ENCODE measurements at regions not wholly inside any gene's neighbourhood (a gene's known extent, or its start where the extent isn't known, plus 50 kb on each side); places are given as distances from the start of the nearest gene placed in this dataset.
"Not testable (repeated sequence)": the region's sequence is repeated elsewhere in the genome, so short reads cannot be mapped to it uniquely, and the experiment has no call there.

GRCh38 chr5:138647261-138647788 is 72.1 kb upstream of the HSPA9 start:
- no peak for DNase-seq

- no peak for DNase-seq
These were observed 71.5 kb upstream of the HSPA9 start for GRCh38 chr5:138646671-138647070.

- no peak for DNase-seq
These were observed 70.8 kb upstream of the HSPA9 start for GRCh38 chr5:138645778-138646575.

- DNase-seq: no peak
These were observed 68.0 kb upstream of the HSPA9 start for GRCh38 chr5:138643040-138643791.

- no peak for DNase-seq
These were observed 66.5 kb upstream of the HSPA9 start for GRCh38 chr5:138641547-138642298.

GRCh38 chr5:138640646-138641254 is 65.5 kb upstream of the HSPA9 start:
- no peak for DNase-seq

GRCh38 chr5:138640138-138640537 is 64.9 kb upstream of the HSPA9 start:
- DNase-seq: no peak

DNA sequence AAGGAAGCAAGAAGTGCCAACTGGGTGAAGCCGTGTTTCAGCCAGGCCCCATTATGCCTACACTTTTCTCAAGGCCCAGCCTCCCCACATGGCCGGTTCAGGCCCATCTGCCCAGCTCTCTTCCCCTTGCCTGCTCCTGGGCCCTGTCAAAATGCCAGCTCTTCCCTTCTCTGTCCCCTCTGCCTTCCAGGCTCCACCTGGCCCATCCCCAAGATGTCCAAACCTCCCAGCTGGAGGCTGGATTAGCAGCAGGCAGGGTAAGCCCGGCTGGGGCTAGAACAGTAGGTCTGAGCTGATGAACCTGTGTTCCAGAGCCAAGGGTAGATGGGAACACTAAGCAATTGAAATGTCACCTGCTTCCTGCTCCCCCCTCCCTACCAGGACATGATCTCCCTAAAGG is 64.1 kb upstream of the HSPA9 start:
- DNase-seq: no peak

DNA sequence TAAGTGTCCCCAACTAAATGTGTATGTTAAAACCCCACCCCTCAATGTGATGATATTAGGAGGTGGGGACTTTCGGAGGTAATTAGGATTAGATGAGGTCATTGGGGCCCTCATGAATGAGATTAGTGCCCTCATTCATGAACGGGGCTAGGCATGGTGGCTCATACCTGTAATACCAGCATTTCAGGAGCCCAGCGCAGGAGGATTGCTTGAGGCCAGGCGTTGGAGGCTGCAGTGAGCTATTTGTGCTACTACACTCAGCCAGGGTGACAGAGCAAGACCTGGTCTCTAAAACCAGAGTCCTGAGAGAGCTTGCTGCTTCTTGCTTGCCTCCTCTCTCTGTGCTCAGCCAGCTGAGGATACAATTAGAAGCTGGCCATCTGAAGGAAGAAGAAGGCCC is 62.1 kb upstream of the HSPA9 start:
- no peak for DNase-seq

GRCh38 chr5:138636398-138636944 is 61.3 kb upstream of the HSPA9 start:
- DNase-seq: no peak

- no peak for DNase-seq
These were observed 60.5 kb upstream of the HSPA9 start for GRCh38 chr5:138635708-138636107.

DNA sequence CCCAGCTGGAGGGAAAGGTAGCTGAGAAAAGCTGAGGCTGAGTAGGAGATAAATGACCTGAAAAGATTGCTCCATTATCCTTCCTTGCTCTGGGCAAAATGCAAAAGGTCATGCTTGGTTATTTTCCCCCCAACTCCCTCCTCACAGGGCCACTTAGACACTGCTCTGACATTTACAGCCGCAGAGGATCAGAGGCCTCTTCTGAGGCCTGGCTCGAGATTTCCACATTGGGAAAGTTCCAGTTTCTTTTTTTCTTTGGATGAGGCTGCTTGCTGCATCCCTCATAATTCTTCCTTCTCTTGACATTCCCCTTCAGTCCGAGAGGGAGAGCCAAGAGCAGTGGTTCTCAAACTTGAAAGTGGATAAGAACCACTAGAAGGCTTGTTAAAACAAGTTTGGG is 60.1 kb upstream of the HSPA9 start:
- no peak for DNase-seq

DNA sequence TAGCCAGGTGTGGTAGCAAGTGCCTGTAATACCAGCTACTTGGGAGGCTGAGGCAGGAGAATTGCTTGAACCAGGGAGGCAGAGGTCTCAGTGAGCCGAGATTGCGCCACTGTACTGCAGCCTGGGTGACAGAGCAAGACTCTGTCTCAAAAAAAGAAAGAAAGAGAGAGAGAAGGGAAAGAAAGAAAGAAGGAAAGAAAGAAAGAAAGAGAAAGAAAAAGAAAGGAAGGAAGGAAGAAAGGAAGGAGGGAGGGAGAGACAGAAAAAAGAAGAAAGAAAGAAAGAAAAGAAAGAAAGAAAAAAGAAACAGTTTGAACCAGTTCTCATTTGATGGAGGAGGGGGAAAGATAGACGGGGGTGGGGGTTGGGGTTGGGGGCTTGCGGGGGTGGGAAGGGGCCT is 59.6 kb upstream of the HSPA9 start:
- not testable (repeated sequence) for DNase-seq

DNA sequence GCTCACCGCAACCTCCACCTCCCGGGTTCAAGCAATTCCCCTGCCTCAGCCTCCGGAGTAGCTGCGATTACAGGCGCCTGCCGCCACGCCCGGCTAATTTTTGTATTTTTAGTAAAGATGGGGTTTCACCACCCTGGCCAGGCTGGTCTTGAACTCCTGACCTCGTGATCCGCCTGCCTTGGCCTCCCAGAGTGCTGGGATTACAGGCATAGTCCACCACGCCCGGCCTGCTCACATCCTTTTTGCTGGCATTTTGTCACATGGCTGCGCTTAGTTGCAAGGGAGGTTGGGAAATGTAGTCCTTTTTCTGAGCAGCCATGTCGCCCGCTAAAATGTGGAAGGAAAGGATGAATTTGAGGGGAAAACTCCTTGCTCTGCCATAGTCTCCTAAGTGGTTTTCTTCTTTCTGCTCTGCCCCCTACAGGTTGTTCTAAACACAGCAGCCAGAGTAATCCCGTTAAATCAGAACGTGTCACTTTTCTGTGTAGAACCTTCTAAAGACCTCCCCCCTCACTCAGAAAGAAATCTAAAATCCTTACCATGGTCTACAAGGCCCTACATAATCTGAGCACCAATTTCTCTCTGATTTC is 57.8 kb upstream of the HSPA9 start:
- DNase-seq: peak; percentile 75

GRCh38 chr5:138631096-138631928 is 56.1 kb upstream of the HSPA9 start:
- DNase-seq: no peak

DNA sequence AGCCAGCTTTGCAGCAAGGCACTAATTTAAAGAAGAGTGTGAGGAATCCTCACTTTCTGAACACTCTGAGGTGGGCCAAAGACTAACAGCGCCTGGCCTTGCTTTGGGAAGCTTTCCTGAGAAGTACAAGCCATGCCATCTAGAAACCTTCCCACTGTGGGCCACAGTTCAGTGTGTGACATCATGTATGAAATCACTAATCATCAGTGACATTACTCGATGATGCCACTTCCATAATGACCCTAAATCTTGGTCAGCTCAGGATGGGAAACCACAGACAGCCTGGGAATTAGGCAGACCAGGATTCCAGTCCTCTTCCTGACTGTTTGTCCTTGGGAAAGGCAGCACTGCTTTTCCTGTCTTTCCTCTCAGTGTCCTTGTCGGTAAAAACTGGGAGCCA is 54.2 kb upstream of the HSPA9 start:
- no peak for DNase-seq

DNA sequence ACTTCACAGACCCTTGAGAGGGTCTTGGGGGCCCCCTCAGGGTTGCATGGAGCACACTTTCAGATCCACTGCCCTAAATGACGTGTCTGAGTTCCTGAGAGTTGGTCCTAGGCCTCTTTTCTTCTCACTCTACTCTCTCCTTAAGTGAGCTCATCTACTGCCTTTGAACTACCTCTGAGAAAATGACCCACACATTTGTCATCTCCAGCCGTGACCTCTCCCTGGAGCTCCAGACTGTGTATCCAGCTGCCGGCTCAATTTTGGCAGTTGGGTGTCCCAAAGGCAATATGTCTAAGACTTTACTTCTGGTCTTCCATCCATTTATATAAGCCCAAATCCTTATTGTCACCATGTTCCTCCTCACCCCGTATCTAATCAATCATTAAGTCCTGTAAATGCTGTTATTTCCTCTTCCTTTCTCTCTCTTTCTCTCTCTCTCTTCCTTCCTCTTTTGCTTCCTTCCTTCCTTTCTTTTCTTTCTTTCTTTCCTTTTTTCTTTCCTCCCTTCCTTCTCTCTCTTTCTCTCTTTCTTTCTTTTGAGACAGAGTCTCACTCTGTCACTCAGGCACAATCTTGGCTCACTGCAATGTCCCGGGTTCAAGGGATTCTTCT is 51.2 kb upstream of the HSPA9 start:
- DNase-seq: no peak

DNA sequence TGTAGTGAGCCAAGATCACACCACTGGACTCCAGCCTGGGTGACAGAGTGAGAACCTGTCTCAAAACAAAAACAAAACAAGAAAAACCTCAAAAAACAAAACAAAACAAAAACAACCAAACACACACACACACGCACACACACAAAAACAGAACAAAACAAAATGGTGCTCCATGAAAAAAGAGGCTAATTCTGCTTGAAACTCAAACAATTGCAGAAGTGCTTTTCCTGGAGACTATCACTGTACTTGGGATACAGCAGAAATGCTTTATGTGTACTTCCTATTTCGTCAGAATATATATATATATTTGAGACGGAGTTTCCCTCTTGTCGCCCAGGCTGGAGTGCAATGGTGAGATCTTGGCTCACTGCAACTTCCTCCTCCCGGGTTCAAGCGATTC is 49.9 kb upstream of the HSPA9 start:
- no peak for DNase-seq

All from skin of body (tissue), 1 donor.